Spleen (tissue), 11 donors: ENCODE measurements at regions not wholly inside any gene's neighbourhood (a gene's known extent, or its start where the extent isn't known, plus 50 kb on each side); places are given as distances from the start of the nearest gene placed in this dataset.

Experiments used
- DNase-seq: peaks from one replicate; pipeline ENCODE4 v3.0.0-alpha.2; 2020
- H3K27ac ChIP-seq, 8 donors: fragments of 200-600 bp; sonication (generic) in 7 of 8; 1 replicate in 4 of 8; 2 replicates in 4 of 8; pipeline versions ENCODE4 v1.5.0 to v1.8.0; 2016 to 2021; ENCODE audit warnings: inconsistent platforms in 4 of 8, mild to moderate bottlenecking in 4 of 8, moderate library complexity in 1 of 8
- H3K27me3 ChIP-seq, 7 donors: fragments of 200-600 bp; sonication (generic) in 6 of 7; replicated peaks in 1 of 7; 1 replicate in 4 of 7; 2 replicates in 3 of 7; pipeline versions ENCODE4 v1.5.0 to v1.8.0; 2016 to 2021; ENCODE audit warnings: inconsistent platforms in 3 of 7, mild to moderate bottlenecking in 1 of 7
- H3K36me3 ChIP-seq, 6 donors: fragments of 200-600 bp; sonication (generic) in 5 of 6; 1 replicate in 4 of 6; 2 replicates in 2 of 6; pipeline versions ENCODE4 v1.5.0 to v1.8.0; 2016 to 2021; ENCODE audit warnings: inconsistent platforms in 2 of 6
- H3K4me1 ChIP-seq, 6 donors: fragments of 200-600 bp; sonication (generic) in 5 of 6; 1 replicate in 3 of 6; 2 replicates in 3 of 6; pipeline versions ENCODE4 v1.5.0 to v1.8.0; 2016 to 2021; ENCODE audit warnings: inconsistent platforms in 3 of 6
- H3K4me3 ChIP-seq, 8 donors: fragments of 200-600 bp; sonication (generic) in 7 of 8; 1 replicate in 4 of 8; 2 replicates in 4 of 8; pipeline versions ENCODE4 v1.5.0 to v1.8.0; 2016 to 2021; ENCODE audit warnings: inconsistent platforms in 4 of 8, mild to moderate bottlenecking in 4 of 8, moderate library complexity in 2 of 8
- H3K9me3 ChIP-seq, 8 donors: fragments of 200-600 bp; sonication (generic) in 7 of 8; 1 replicate in 4 of 8; 2 replicates in 4 of 8; pipeline versions ENCODE4 v1.5.0 to v1.8.0; 2016 to 2021; ENCODE audit warnings: inconsistent platforms in 4 of 8
- POLR2A ChIP-seq, 3 donors: fragments of 450-650 bp; IDR thresholded peaks; one replicate each; pipeline ENCODE4 v1.5.1; 2017; ENCODE audit warnings: antibody characterized with exemption in 3 of 3, mild to moderate bottlenecking in 1 of 3
- POLR2AphosphoS5 ChIP-seq, 3 donors: sonication (generic); formaldehyde crosslinking; IDR thresholded peaks; one replicate each; pipeline ENCODE4 v1.5.1; 2017; ENCODE audit warnings: antibody characterized with exemption in 3 of 3
- WGBS, 5 donors: extraction: QIAGEN DNeasy Blood & Tissue Kit in 3 of 5; methylation state at CpG; one replicate each; pipeline versions ENCODE4 v1.1.5 to v1.1.7; 2013 to 2018; 5-methylcytosine and 5-hydroxymethylcytosine counted together
- intact Hi-C: fragments of 100-400 bp; cut with DNase I; formaldehyde crosslinking; loops from one replicate; pipeline ENCODE4 v1.15.0; 2023; ENCODE audit warnings: low total_unique reads
- TF ChIP-seq, protein P1 (sequence below), 11 experiments: fragments of 200-600 bp in 7 of 11; fragments of 450-650 bp in 4 of 11; sonication (generic) in 4 of 11; IDR thresholded peaks in 8 of 11; conservative IDR thresholded peaks in 3 of 11; 1 replicate in 7 of 11; 2 replicates in 4 of 11; pipeline versions ENCODE4 v1.4.0 to v1.8.0; 2016 to 2021; ENCODE audit warnings: antibody characterized with exemption in 11 of 11, inconsistent platforms in 4 of 11, mild to moderate bottlenecking in 1 of 11
- donor health status: healthy with polysubstance abuse.
- donor health status: DM: no; HTN: no; CAD: no; lungs with moderate emphysema.
- donor health status: DM: no; HTN: no; CAD: no.
- donor health status: Bipolar disorder and iron deficiency.
- donor health status: healthy.
- donor health status: DM: no; HTN: no; CAD: no.
- donor health status: DM: yes; HTN: yes; CAD: no.

GRCh38 chr16:65745201-65745708 lies 621.2 kb upstream of the CDH5 start:
- Histone ChIP-seq H3K9me3 (peaks cover 0 to 3% (median 0%) of the 10 kb centered on the region in 8 donors), H3K27me3 (no peaks in the 10 kb centered on the region), H3K4me3 (no peak overlapping the region), H3K4me1 (no peaks in the 10 kb centered on the region), H3K27ac (no peak overlapping the region), H3K36me3 (no peaks in the 10 kb centered on the region)
- WGBS, 5 donors = 84 to 100% (median 94%) methylated on average over 1 of the region's 1 CpG
- DNase-seq = no peak
- intact Hi-C loops = no loop called here
- TF ChIP-seq POLR2AphosphoS5 (IDR thresholded peaks at IDR 0.05) = no peak
- TF ChIP-seq, protein P1, sequence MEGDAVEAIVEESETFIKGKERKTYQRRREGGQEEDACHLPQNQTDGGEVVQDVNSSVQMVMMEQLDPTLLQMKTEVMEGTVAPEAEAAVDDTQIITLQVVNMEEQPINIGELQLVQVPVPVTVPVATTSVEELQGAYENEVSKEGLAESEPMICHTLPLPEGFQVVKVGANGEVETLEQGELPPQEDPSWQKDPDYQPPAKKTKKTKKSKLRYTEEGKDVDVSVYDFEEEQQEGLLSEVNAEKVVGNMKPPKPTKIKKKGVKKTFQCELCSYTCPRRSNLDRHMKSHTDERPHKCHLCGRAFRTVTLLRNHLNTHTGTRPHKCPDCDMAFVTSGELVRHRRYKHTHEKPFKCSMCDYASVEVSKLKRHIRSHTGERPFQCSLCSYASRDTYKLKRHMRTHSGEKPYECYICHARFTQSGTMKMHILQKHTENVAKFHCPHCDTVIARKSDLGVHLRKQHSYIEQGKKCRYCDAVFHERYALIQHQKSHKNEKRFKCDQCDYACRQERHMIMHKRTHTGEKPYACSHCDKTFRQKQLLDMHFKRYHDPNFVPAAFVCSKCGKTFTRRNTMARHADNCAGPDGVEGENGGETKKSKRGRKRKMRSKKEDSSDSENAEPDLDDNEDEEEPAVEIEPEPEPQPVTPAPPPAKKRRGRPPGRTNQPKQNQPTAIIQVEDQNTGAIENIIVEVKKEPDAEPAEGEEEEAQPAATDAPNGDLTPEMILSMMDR (IDR thresholded peaks at IDR 0.05 in 8 of 11, conservative IDR thresholded peaks at IDR 0.05 in 3 of 11) = no peak
- no peak for TF ChIP-seq POLR2A (IDR thresholded peaks at IDR 0.05)

DNA sequence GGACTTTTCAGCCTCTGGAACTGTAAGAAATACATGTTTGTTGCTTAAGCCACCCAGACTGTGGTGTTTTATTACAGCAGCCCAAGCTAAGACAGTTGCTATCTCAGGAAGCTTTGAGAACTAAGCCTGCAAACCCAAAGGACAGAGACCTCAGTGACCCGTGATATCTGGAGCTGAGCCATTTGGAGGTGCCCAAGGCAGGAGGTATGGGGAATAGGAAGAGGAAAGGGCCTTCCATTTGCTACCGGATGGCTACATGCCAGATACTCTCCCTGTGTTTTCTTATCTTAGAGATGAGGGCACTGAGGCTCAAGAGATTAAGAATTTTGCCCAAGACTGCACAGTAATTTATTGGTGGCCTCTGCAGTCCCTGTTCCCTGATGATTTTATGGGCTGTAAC lies 622.1 kb upstream of the CDH5 start:
- Histone ChIP-seq H3K27me3 (no peaks in the 10 kb centered on the region), H3K36me3 (no peaks in the 10 kb centered on the region), H3K4me3 (no peak overlapping the region), H3K9me3 (peaks cover 0 to 3% (median 0%) of the 10 kb centered on the region in 8 donors), H3K4me1 (no peaks in the 10 kb centered on the region), H3K27ac (no peak overlapping the region)
- no peak for DNase-seq
- 63 to 100% (median 72%) methylated on average over 2 of the region's 2 CpGs for WGBS, 5 donors
- TF ChIP-seq, protein P1 (IDR thresholded peaks at IDR 0.05 in 8 of 11, conservative IDR thresholded peaks at IDR 0.05 in 3 of 11) = no peak
- TF ChIP-seq POLR2AphosphoS5 (IDR thresholded peaks at IDR 0.05) (no peak), POLR2A (IDR thresholded peaks at IDR 0.05) (no peak)
- intact Hi-C loops = no loop called here

DNA sequence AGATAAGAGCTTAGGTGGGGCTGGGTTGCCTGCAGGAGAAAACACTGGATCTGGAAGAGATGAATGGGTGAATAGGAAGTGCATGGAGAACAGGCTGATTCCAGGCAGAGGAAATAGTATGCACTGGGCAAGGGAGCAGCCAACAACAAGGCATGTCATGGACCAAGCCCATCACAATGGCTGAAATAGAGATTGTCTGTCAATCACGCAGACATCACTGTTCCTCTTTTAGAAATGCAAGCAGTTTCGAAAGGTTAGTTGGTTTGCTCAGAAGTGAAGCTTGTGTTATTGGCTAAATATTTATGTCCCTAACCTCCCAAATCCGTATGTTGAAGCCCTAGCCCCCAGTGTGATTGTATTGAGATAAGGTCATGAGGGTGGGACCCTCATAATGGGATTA lies 621.7 kb upstream of the CDH11 start:
- Histone ChIP-seq H3K27me3 (no peaks in the 10 kb centered on the region), H3K4me1 (peaks cover 0 to 2% (median 0%) of the 10 kb centered on the region in 6 donors), H3K4me3 (no peak overlapping the region), H3K36me3 (no peaks in the 10 kb centered on the region), H3K9me3 (peaks cover 0 to 3% (median 0%) of the 10 kb centered on the region in 8 donors), H3K27ac (no peak overlapping the region)
- no peak for DNase-seq
- WGBS, 5 donors = 76 to 82% (median 80%) methylated on average over 3 of the region's 3 CpGs
- intact Hi-C loops = no loop called here
- TF ChIP-seq, protein P1 (IDR thresholded peaks at IDR 0.05 in 8 of 11, conservative IDR thresholded peaks at IDR 0.05 in 3 of 11) = no peak
- TF ChIP-seq POLR2A (IDR thresholded peaks at IDR 0.05) (no peak), POLR2AphosphoS5 (IDR thresholded peaks at IDR 0.05) (no peak)

- no peak overlapping the region for H3K4me3 ChIP-seq
- DNase-seq = no peak
- intact Hi-C loops = no loop called here
- no peaks in the 10 kb centered on the region for H3K27me3 ChIP-seq
- H3K9me3 ChIP-seq = peaks cover 0 to 3% (median 0%) of the 10 kb centered on the region in 8 donors
- TF ChIP-seq, protein P1 (IDR thresholded peaks at IDR 0.05 in 8 of 11, conservative IDR thresholded peaks at IDR 0.05 in 3 of 11) = no peak
- no peak for TF ChIP-seq POLR2A (IDR thresholded peaks at IDR 0.05)
- TF ChIP-seq POLR2AphosphoS5 (IDR thresholded peaks at IDR 0.05) = no peak
- H3K36me3 ChIP-seq = no peaks in the 10 kb centered on the region
- H3K27ac ChIP-seq = no peak overlapping the region
- peaks cover 0 to 22% (median 13%) of the 10 kb centered on the region in 6 donors for H3K4me1 ChIP-seq
These were observed 618.8 kb upstream of the CDH11 start for GRCh38 chr16:65740711-65741110.
